Adrenal gland (tissue), 5 donors: ENCODE measurements at regions not wholly inside any gene's neighbourhood (a gene's known extent, or its start where the extent isn't known, plus 50 kb on each side); places are given as distances from the start of the nearest gene placed in this dataset.

Source experiments
- CTCF ChIP-seq, 6 experiments: fragments of 450-650 bp in 4 of 6; fragments of 200-600 bp in 2 of 6; sonication (generic) in 1 of 6; IDR thresholded peaks; 1 replicate in 5 of 6; 2 replicates in 1 of 6; pipeline versions ENCODE4 v1.5.1 to v1.8.0; 2016 to 2021; ENCODE audit warnings: antibody characterized with exemption in 6 of 6, mild to moderate bottlenecking in 2 of 6, moderate library complexity in 1 of 6
- POLR2A ChIP-seq, 2 donors: fragments of 450-650 bp; IDR thresholded peaks; one replicate each; pipeline ENCODE4 v1.6.1; 2017; ENCODE audit warnings: antibody characterized with exemption in 2 of 2, mild to moderate bottlenecking in 2 of 2, moderate library complexity in 1 of 2
- donor health status: DM: no; HTN: no; CAD: no.

- no peak for TF ChIP-seq POLR2A (IDR thresholded peaks at IDR 0.05)
- no peak for TF ChIP-seq CTCF (IDR thresholded peaks at IDR 0.05)
Observed at GRCh38 chr2:143940720-143941119, 579.2 kb downstream of the ZEB2 start.
